ENCODE measurements at regions not wholly inside any gene's neighbourhood (a gene's known extent, or its start where the extent isn't known, plus 50 kb on each side); places are given as distances from the start of the nearest gene placed in this dataset.

DNA sequence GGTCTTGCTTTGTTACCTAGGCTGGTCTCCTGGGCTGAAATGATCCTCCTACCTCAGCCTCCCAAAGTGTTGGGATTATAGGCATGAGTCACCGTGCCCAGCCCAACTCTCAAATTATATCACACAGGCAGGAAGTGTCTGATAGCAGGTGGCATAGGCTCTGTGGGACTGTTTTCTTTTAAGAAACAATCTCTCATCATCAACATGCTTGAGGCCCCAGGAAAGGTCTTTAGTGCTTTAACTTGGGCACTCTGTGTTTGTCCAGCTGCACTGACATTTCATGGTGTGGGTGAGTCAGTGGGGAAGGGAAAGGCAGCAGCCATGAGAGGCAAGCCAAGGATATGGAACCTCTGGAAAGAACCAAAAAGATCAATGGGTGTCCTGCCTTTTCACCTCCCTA, 88.1 kb upstream of the TSPAN5 start:
- TF ChIP-seq POLR2AphosphoS5 (IDR thresholded peaks at IDR 0.05; ENCODE audit: borderline replicate concordance, low read depth, low read length) = no peak
- TF ChIP-seq EZH2 (IDR thresholded peaks at IDR 0.05) = no peak
- TF ChIP-seq FOXP2 (optimal IDR thresholded peaks at IDR 0.05; ENCODE audit: control extremely low read depth, extremely low read length, insufficient read depth) = no peak
